ENCODE measurements at regions not wholly inside any gene's neighbourhood (a gene's known extent, or its start where the extent isn't known, plus 50 kb on each side); places are given as distances from the start of the nearest gene placed in this dataset.

DNA sequence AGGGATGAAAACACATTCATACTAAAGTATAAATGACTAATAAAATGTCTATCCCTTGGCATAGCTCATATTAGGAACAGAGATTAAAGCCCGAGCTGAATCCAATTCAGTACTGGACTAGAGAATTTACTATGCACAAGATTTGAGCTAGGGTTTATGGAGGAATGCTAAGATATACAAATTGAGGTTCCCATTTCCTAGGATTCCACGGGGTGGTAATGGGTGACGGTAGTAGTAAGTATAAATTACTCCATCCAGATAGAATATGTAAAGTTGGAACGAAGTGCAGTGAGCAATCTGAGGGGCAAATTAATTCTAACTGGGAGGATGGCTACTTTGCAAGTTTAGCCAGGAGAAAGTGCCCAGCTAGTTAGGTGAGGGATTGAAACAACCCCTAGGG, 156.5 kb downstream of the GAS1 start:
- TF ChIP-seq ZNF8 (CRISPR knock-in tag; IDR thresholded peaks at IDR 0.05) (no peak), CSRNP3 (CRISPR knock-in tag; IDR thresholded peaks at IDR 0.05) (no peak), BACH2 (CRISPR knock-in tag; IDR thresholded peaks at IDR 0.05; ENCODE audit: borderline replicate concordance) (no peak), TCF4 (CRISPR knock-in tag; IDR thresholded peaks at IDR 0.05; ENCODE audit: borderline replicate concordance) (no peak), ESRRG (CRISPR knock-in tag; IDR thresholded peaks at IDR 0.05) (no peak), TOX (CRISPR knock-in tag; IDR thresholded peaks at IDR 0.05; ENCODE audit: borderline replicate concordance) (no peak), ARNTL (CRISPR knock-in tag; IDR thresholded peaks at IDR 0.05; ENCODE audit: borderline replicate concordance, low read depth) (no peak), ISL1 (CRISPR knock-in tag; IDR thresholded peaks at IDR 0.05) (no peak), PPARA (CRISPR knock-in tag; IDR thresholded peaks at IDR 0.05; ENCODE audit: borderline replicate concordance) (no peak), ZNF565 (CRISPR knock-in tag; conservative IDR thresholded peaks at IDR 0.05; ENCODE audit: low read depth) (no peak), SNAI2 (CRISPR knock-in tag; IDR thresholded peaks at IDR 0.05) (no peak), POU6F1 (CRISPR knock-in tag; IDR thresholded peaks at IDR 0.05; ENCODE audit: borderline replicate concordance, low read depth) (no peak), ZFP3 (CRISPR knock-in tag; IDR thresholded peaks at IDR 0.05) (no peak)
- ATAC-seq = no peak

DNA sequence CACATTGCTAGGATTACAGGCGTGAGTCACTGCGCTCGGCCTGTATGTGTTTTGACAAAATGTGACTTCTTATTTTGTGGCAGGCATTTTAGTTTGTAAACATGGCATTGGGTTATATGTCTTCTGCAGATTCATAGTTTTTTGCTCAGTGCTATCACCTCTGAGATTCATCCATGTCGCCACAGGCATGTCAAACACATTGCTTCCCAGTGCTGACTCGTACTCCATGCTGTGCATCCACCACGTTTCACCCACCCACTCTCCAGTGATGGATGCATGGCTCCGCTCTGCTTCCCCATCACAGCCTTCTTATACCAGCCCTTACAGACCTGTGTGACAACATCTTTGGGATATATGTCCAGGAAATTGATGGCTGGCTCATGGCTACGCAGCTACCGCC, 158.8 kb downstream of the GAS1 start:
- no peak for ATAC-seq
- no peak for TF ChIP-seq ZNF565 (CRISPR knock-in tag; conservative IDR thresholded peaks at IDR 0.05; ENCODE audit: low read depth)
- TF ChIP-seq, protein P1, sequence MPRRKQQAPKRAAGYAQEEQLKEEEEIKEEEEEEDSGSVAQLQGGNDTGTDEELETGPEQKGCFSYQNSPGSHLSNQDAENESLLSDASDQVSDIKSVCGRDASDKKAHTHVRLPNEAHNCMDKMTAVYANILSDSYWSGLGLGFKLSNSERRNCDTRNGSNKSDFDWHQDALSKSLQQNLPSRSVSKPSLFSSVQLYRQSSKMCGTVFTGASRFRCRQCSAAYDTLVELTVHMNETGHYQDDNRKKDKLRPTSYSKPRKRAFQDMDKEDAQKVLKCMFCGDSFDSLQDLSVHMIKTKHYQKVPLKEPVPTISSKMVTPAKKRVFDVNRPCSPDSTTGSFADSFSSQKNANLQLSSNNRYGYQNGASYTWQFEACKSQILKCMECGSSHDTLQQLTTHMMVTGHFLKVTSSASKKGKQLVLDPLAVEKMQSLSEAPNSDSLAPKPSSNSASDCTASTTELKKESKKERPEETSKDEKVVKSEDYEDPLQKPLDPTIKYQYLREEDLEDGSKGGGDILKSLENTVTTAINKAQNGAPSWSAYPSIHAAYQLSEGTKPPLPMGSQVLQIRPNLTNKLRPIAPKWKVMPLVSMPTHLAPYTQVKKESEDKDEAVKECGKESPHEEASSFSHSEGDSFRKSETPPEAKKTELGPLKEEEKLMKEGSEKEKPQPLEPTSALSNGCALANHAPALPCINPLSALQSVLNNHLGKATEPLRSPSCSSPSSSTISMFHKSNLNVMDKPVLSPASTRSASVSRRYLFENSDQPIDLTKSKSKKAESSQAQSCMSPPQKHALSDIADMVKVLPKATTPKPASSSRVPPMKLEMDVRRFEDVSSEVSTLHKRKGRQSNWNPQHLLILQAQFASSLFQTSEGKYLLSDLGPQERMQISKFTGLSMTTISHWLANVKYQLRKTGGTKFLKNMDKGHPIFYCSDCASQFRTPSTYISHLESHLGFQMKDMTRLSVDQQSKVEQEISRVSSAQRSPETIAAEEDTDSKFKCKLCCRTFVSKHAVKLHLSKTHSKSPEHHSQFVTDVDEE (CRISPR knock-in tag; IDR thresholded peaks at IDR 0.05) = no peak
- no peak for TF ChIP-seq OSR1 (CRISPR knock-in tag; IDR thresholded peaks at IDR 0.05)
- no peak for TF ChIP-seq SNAI2 (CRISPR knock-in tag; IDR thresholded peaks at IDR 0.05)
- TF ChIP-seq GLIS3 (CRISPR knock-in tag; IDR thresholded peaks at IDR 0.05) = no peak
- no peak for TF ChIP-seq ZNF8 (CRISPR knock-in tag; IDR thresholded peaks at IDR 0.05)
- no peak for TF ChIP-seq BACH2 (CRISPR knock-in tag; IDR thresholded peaks at IDR 0.05; ENCODE audit: borderline replicate concordance)
- no peak for TF ChIP-seq ZNF70 (CRISPR knock-in tag; IDR thresholded peaks at IDR 0.05)
- no peak for TF ChIP-seq POU6F1 (CRISPR knock-in tag; IDR thresholded peaks at IDR 0.05; ENCODE audit: borderline replicate concordance, low read depth)
- TF ChIP-seq TOX (CRISPR knock-in tag; IDR thresholded peaks at IDR 0.05; ENCODE audit: borderline replicate concordance) = no peak
- TF ChIP-seq ESRRG (CRISPR knock-in tag; IDR thresholded peaks at IDR 0.05) = no peak
- no peak for TF ChIP-seq RARB (CRISPR knock-in tag; IDR thresholded peaks at IDR 0.05)
- TF ChIP-seq CSDC2 (CRISPR knock-in tag; IDR thresholded peaks at IDR 0.05) = no peak
- no peak for TF ChIP-seq ARNTL (CRISPR knock-in tag; IDR thresholded peaks at IDR 0.05; ENCODE audit: borderline replicate concordance, low read depth)
- TF ChIP-seq ZFP3 (CRISPR knock-in tag; IDR thresholded peaks at IDR 0.05) = no peak
- TF ChIP-seq, protein P2, sequence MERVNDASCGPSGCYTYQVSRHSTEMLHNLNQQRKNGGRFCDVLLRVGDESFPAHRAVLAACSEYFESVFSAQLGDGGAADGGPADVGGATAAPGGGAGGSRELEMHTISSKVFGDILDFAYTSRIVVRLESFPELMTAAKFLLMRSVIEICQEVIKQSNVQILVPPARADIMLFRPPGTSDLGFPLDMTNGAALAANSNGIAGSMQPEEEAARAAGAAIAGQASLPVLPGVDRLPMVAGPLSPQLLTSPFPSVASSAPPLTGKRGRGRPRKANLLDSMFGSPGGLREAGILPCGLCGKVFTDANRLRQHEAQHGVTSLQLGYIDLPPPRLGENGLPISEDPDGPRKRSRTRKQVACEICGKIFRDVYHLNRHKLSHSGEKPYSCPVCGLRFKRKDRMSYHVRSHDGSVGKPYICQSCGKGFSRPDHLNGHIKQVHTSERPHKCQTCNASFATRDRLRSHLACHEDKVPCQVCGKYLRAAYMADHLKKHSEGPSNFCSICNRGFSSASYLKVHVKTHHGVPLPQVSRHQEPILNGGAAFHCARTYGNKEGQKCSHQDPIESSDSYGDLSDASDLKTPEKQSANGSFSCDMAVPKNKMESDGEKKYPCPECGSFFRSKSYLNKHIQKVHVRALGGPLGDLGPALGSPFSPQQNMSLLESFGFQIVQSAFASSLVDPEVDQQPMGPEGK (CRISPR knock-in tag; IDR thresholded peaks at IDR 0.05; ENCODE audit: borderline replicate concordance) = no peak
- TF ChIP-seq TCF4 (CRISPR knock-in tag; IDR thresholded peaks at IDR 0.05; ENCODE audit: borderline replicate concordance) = no peak

DNA sequence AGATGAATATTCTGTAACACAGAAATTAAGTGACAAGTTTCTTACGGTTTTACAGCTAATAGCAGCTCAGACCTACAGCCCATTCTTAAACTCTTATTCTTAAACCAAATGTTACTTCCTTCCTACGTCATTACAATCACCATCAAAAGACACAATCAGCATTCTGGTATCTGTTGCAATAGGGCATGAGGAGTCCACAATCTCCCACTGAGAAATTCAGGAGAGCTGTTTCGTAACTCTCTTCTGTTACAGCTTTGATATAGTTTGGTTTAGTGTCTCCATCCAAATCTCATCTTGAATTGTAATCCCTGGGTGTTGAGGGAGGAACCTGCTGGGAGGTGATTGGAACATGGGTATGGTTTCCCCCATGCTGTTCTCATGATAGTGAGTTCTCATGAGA, 163.4 kb downstream of the GAS1 start:
- ATAC-seq = no peak
- TF ChIP-seq ESRRG (CRISPR knock-in tag; IDR thresholded peaks at IDR 0.05) (no peak), TOX (CRISPR knock-in tag; IDR thresholded peaks at IDR 0.05; ENCODE audit: borderline replicate concordance) (no peak), POU6F1 (CRISPR knock-in tag; IDR thresholded peaks at IDR 0.05; ENCODE audit: borderline replicate concordance, low read depth) (no peak), PPARA (CRISPR knock-in tag; IDR thresholded peaks at IDR 0.05; ENCODE audit: borderline replicate concordance) (no peak), RARB (CRISPR knock-in tag; IDR thresholded peaks at IDR 0.05) (no peak), OSR1 (CRISPR knock-in tag; IDR thresholded peaks at IDR 0.05) (no peak), TCF4 (CRISPR knock-in tag; IDR thresholded peaks at IDR 0.05; ENCODE audit: borderline replicate concordance) (no peak), ZNF70 (CRISPR knock-in tag; IDR thresholded peaks at IDR 0.05) (no peak), ZFP30 (CRISPR knock-in tag; IDR thresholded peaks at IDR 0.05) (no peak), GLIS3 (CRISPR knock-in tag; IDR thresholded peaks at IDR 0.05) (no peak), BACH2 (CRISPR knock-in tag; IDR thresholded peaks at IDR 0.05; ENCODE audit: borderline replicate concordance) (no peak), ARNTL (CRISPR knock-in tag; IDR thresholded peaks at IDR 0.05; ENCODE audit: borderline replicate concordance, low read depth) (no peak), ZC3H10 (CRISPR knock-in tag; IDR thresholded peaks at IDR 0.05) (no peak), ZFP3 (CRISPR knock-in tag; IDR thresholded peaks at IDR 0.05) (no peak)
